HG03520 (cell line): ENCODE measurements at regions not wholly inside any gene's neighbourhood (a gene's known extent, or its start where the extent isn't known, plus 50 kb on each side); places are given as distances from the start of the nearest gene placed in this dataset.
"Not testable (repeated sequence)": the region's sequence is repeated elsewhere in the genome, so short reads cannot be mapped to it uniquely, and the experiment has no call there.

Experiments used
- ATAC-seq: cut with Tn5 transposase; IDR thresholded peaks from one replicate; pipeline ENCODE4 v1.9.1; 2021; ENCODE audit warnings: mild to moderate bottlenecking, moderate library complexity; ENCODE audit not compliant: unreplicated experiment

DNA sequence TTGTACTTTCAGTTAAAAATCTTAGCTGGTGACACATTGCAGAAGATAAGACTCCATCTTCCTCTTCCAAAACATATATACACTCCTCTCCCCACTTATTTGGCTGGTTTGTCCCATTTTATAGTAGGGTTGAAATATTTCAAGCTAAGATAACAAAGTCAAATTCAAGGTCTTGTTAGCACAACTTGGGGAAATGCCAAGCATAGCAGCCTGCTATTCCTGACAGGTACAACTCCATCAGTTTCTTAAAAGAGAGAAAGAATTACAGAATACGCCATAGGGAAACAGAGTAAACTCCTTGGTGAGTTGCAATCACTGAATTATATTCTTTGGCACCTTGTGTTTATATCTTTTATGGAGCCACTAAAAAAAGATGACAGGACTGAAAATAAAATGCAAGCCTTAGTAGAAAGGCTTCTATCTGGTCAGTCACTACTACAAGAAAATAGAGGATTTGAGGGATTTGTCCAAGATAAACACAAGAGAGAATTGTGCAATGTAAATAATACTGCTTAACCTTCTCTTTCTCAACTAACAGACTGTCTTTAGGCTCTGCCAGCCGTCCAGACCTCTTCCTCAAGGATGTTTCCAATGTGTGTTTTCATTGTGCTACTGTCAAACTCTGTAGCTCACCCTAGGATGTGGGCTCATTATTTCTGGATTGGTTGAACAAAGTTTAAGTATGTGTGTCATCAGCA is 170.3 kb downstream of the VEGFC start:
- no peak for ATAC-seq

DNA sequence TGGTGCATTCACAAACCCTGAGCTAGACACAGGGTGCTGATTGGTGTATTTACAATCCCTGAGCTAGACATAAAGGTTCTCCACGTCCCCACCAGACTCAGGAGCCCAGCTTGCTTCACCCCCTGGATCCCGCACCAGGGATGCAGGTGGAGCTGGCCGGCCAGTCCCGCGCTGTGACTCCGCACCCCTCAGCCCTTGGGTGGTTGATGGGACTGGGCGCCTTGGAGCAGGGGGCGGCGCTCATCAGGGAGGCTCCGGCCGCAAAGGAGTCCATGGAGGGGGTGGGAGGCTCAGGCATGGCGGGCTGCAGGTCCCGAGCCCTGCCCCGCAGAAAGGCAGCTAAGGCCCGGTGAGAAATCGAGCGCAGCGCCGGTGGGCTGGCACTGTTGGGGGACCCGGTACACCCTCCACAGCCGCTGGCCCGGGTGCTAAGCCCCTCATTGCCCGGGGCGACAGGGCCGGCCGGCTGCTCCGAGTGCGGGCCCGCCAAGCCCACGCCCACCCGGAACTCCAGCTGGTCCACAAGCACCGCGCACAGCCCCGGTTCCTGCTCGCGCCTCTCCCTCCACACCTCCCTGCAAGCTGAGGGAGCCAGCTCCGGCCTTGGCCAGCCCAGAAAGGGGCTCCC is 167.6 kb downstream of the VEGFC start:
- ATAC-seq: not testable (repeated sequence)

DNA sequence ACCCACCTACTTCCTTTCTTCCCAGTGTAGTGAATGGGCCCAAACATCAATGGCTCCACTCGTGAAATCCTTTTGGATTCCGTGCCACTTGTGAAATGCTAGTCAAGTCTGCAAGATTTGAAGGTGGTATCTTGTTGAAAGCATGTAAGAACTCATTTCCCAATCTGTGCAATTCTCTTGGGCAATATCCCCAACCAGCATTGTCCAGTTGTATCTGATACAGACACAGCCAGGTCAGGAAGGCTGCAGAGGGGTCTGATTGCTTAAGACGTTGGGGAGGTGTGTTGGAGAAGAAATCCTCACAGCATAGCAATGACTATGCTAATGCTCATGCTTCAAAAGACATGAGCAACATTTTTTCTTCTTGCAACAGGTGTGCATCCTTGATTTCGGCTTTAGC is 164.8 kb downstream of the VEGFC start:
- ATAC-seq: no peak

GRCh38 chr4:176631611-176632010 is 161.1 kb downstream of the VEGFC start:
- ATAC-seq: no peak
